Mesothelial cell of epicardium (in vitro differentiated cells): ENCODE measurements at regions not wholly inside any gene's neighbourhood (a gene's known extent, or its start where the extent isn't known, plus 50 kb on each side); places are given as distances from the start of the nearest gene placed in this dataset.

ENCODE experiments used
- DNase-seq, 2 experiments: peaks; one replicate each; pipeline ENCODE4 v3.0.0; 2021; ENCODE audit warnings: low spot score in 2 of 2; ENCODE audit not compliant: unreplicated experiment in 2 of 2
- H3K27ac Mint-ChIP-seq: 2 replicates; pipeline ENCODE4 v1.8.0; 2021; ENCODE audit warnings: mixed read lengths
- H3K27me3 Mint-ChIP-seq: 2 replicates; pipeline ENCODE4 v1.8.0; 2021; ENCODE audit warnings: low read depth, mixed read lengths
- H3K36me3 Mint-ChIP-seq: 2 replicates; pipeline ENCODE4 v1.8.0; 2021; ENCODE audit warnings: mixed read lengths
- H3K4me1 Mint-ChIP-seq: 2 replicates; pipeline ENCODE4 v1.8.0; 2021; ENCODE audit warnings: mixed read lengths
- H3K4me3 Mint-ChIP-seq: 2 replicates; pipeline ENCODE4 v1.8.0; 2021; ENCODE audit warnings: mild to moderate bottlenecking, moderate library complexity, mixed read lengths
- H3K9me3 Mint-ChIP-seq: 2 replicates; pipeline ENCODE4 v1.8.0; 2021; ENCODE audit warnings: mixed read lengths
- CTCF ChIP-seq: fragments of 200-600 bp; sonication (generic); IDR thresholded peaks from one replicate; pipeline ENCODE4 v1.5.0; 2021; ENCODE audit warnings: antibody characterized with exemption; ENCODE audit not compliant: unreplicated experiment

- TF ChIP-seq CTCF, result no peak
- Mint-ChIP-seq H3K36me3 (no peaks in the 10 kb centered on the region), H3K27me3 (peaks cover 21% of the 10 kb centered on the region), H3K4me3 (no peak overlapping the region), H3K27ac (no peak overlapping the region), H3K9me3 (no peaks in the 10 kb centered on the region), H3K4me1 (no peaks in the 10 kb centered on the region)
- DNase-seq, result no peak
These were observed 65.8 kb upstream of the LINGO1 start for GRCh38 chr15:77698481-77698880.

GRCh38 chr15:77697893-77698292, 65.2 kb upstream of the LINGO1 start:
- DNase-seq, result no peak
- H3K9me3 Mint-ChIP-seq, result no peaks in the 10 kb centered on the region
- H3K36me3 Mint-ChIP-seq, result no peaks in the 10 kb centered on the region
- peaks cover 26% of the 10 kb centered on the region for H3K27me3 Mint-ChIP-seq
- no peak overlapping the region for H3K4me3 Mint-ChIP-seq
- TF ChIP-seq CTCF, result no peak
- no peak overlapping the region for H3K27ac Mint-ChIP-seq
- no peaks in the 10 kb centered on the region for H3K4me1 Mint-ChIP-seq

- no peak overlapping the region for H3K27ac Mint-ChIP-seq
- H3K4me3 Mint-ChIP-seq, result no peak overlapping the region
- no peak for TF ChIP-seq CTCF
- no peaks in the 10 kb centered on the region for H3K9me3 Mint-ChIP-seq
- H3K27me3 Mint-ChIP-seq, result peaks cover 37% of the 10 kb centered on the region
- no peaks in the 10 kb centered on the region for H3K4me1 Mint-ChIP-seq
- no peaks in the 10 kb centered on the region for H3K36me3 Mint-ChIP-seq
- no peak for DNase-seq
These were observed 64.2 kb upstream of the LINGO1 start for GRCh38 chr15:77696871-77697270.

- Mint-ChIP-seq H3K27ac (no peak overlapping the region), H3K4me1 (no peaks in the 10 kb centered on the region), H3K4me3 (no peak overlapping the region), H3K9me3 (no peaks in the 10 kb centered on the region), H3K27me3 (peaks cover 43% of the 10 kb centered on the region), H3K36me3 (no peaks in the 10 kb centered on the region)
- no peak for DNase-seq
- no peak for TF ChIP-seq CTCF
These were observed 63.4 kb upstream of the LINGO1 start for GRCh38 chr15:77695961-77696582.

GRCh38 chr15:77695548-77695947, 62.8 kb upstream of the LINGO1 start:
- H3K36me3 Mint-ChIP-seq, result no peaks in the 10 kb centered on the region
- no peak overlapping the region for H3K27ac Mint-ChIP-seq
- DNase-seq, result no peak
- TF ChIP-seq CTCF, result no peak
- H3K4me1 Mint-ChIP-seq, result no peaks in the 10 kb centered on the region
- H3K9me3 Mint-ChIP-seq, result no peaks in the 10 kb centered on the region
- no peak overlapping the region for H3K4me3 Mint-ChIP-seq
- H3K27me3 Mint-ChIP-seq, result peaks cover 45% of the 10 kb centered on the region

- H3K27me3 Mint-ChIP-seq, result peaks cover 55% of the 10 kb centered on the region
- no peak overlapping the region for H3K4me3 Mint-ChIP-seq
- no peaks in the 10 kb centered on the region for H3K36me3 Mint-ChIP-seq
- H3K9me3 Mint-ChIP-seq, result no peaks in the 10 kb centered on the region
- no peak for TF ChIP-seq CTCF
- H3K4me1 Mint-ChIP-seq, result no peaks in the 10 kb centered on the region
- no peak overlapping the region for H3K27ac Mint-ChIP-seq
- DNase-seq, result no peak
These were observed 60.9 kb upstream of the LINGO1 start for GRCh38 chr15:77693576-77693975.
